ENCODE measurements at regions not wholly inside any gene's neighbourhood (a gene's known extent, or its start where the extent isn't known, plus 50 kb on each side); places are given as distances from the start of the nearest gene placed in this dataset.

GRCh38 chr16:55212791-55213190 lies 111.2 kb upstream of the IRX6 start:
- TF ChIP-seq CTCF (conservative IDR thresholded peaks at IDR 0.05; ENCODE audit: low read length) (no peak), EZH2phosphoT487 (IDR thresholded peaks at IDR 0.05; ENCODE audit: borderline replicate concordance, low read depth, low read length) (no peak)
